HCT116 (cell line): ENCODE measurements at regions not wholly inside any gene's neighbourhood (a gene's known extent, or its start where the extent isn't known, plus 50 kb on each side); places are given as distances from the start of the nearest gene placed in this dataset.

Experiments
- ATAC-seq: fragments of 200-7000 bp; cut with Tn5 transposase; 2 replicates; pipeline ENCODE4 v1.9.1; 2020; ENCODE audit warnings: mild to moderate bottlenecking, moderate library complexity
- BruUV-seq: library from RNA; stranded (reverse); fragments of 400-500 nt; replicated peaks from 2 replicates; lab custom pipeline; 2021; lab: Mats Ljungman, UMichigan
- CTCF ChIA-PET: fragments of 300-600 bp; sonication (Branson Sonifier 250); formaldehyde crosslinking; loops from one replicate; lab custom pipeline; 2021; ENCODE audit warnings: antibody characterized with exemption; lab: Charles Lee
- POLR2A ChIA-PET: fragments of 300-600, 350-600 bp; sonication (Branson Sonifier 250); formaldehyde crosslinking; loops from one replicate; lab custom pipeline; 2021; ENCODE audit warnings: antibody characterized with exemption; lab: Charles Lee
- RAD21 ChIA-PET, 2 experiments: fragments of 300-600 bp; sonication (Branson Sonifier 250); formaldehyde crosslinking; loops; one replicate each; lab custom pipeline; 2023; ENCODE audit warnings: low total read pairs in 2 of 2; ENCODE audit not compliant: uncharacterized antibody in 2 of 2, unreplicated experiment in 2 of 2, low non-redundant PET in 1 of 2; lab: Charles Lee
- DNase-seq: peaks from one replicate; pipeline ENCODE4 v3.0.0-alpha.2; 2010; ENCODE audit warnings: low read depth, low spot score
- H2AFZ ChIP-seq: fragments of 200-600 bp; shearing (Covaris generic), sonication (generic); 2 replicates; pipeline ENCODE4 v1.6.1; 2017; ENCODE audit warnings: low read depth, mixed run types, mixed read lengths, antibody characterized with exemption, low read length; ENCODE audit not compliant: poor library complexity, severe bottlenecking
- H3K27ac ChIP-seq: 2 replicates; pipeline ENCODE4 v1.5.1; 2012; ENCODE audit warnings: low read depth, low read length
- H3K27me3 ChIP-seq: fragments of 200-600 bp; sonication (generic); 2 replicates; pipeline ENCODE4 v1.6.1; 2016; ENCODE audit warnings: mixed run types, low read length, mixed read lengths; ENCODE audit not compliant: insufficient read depth
- H3K36me3 ChIP-seq, 2 experiments: fragments of 200-500 bp in 1 of 2; fragments of 200-600 bp in 1 of 2; sonication (Bioruptor generic) in 1 of 2; sonication (generic) in 1 of 2; 2 replicates each; pipeline versions ENCODE4 v1.5.1 to v1.6.1; 2014 to 2016; ENCODE audit warnings: low read length in 2 of 2, inconsistent platforms in 1 of 2, mixed read lengths in 1 of 2, mixed run types in 1 of 2; ENCODE audit not compliant: insufficient read depth in 2 of 2, control insufficient read depth in 1 of 2
- H3K4me1 ChIP-seq, 2 experiments: fragments of 200-600 bp in 1 of 2; sonication (generic) in 1 of 2; 2 replicates each; pipeline versions ENCODE4 v1.5.1 to v1.6.1; 2012 to 2017; ENCODE audit warnings: low read length in 2 of 2, inconsistent platforms in 1 of 2, mild to moderate bottlenecking in 1 of 2, mixed read lengths in 1 of 2, mixed run types in 1 of 2, moderate library complexity in 1 of 2; ENCODE audit not compliant: insufficient read depth in 2 of 2, control insufficient read depth in 1 of 2
- H3K4me2 ChIP-seq: fragments of 200-600 bp; sonication (generic); 2 replicates; pipeline ENCODE4 v1.6.1; 2017; ENCODE audit warnings: mixed run types, low read length, mixed read lengths
- H3K4me3 ChIP-seq, 2 experiments: fragments of 200-600 bp in 1 of 2; sonication (generic) in 1 of 2; replicated peaks in 1 of 2; 2 replicates each; pipeline ENCODE4 v1.5.1; 2011 to 2016; ENCODE audit warnings: low read length in 2 of 2, control low read depth in 1 of 2, low read depth in 1 of 2, mild to moderate bottlenecking in 1 of 2, mixed read lengths in 1 of 2, mixed run types in 1 of 2
- H3K79me2 ChIP-seq: fragments of 200-600 bp; sonication (generic); 2 replicates; pipeline ENCODE4 v1.6.1; 2017; ENCODE audit warnings: mild to moderate bottlenecking, mixed run types, low read length, moderate library complexity, mixed read lengths; ENCODE audit not compliant: insufficient read depth
- H3K9ac ChIP-seq: fragments of 200-600 bp; sonication (generic); 2 replicates; pipeline ENCODE4 v1.6.1; 2016; ENCODE audit warnings: low read length, mixed read lengths
- H3K9me2 ChIP-seq: fragments of 200-600 bp; sonication (generic), shearing (Covaris generic); 2 replicates; pipeline ENCODE4 v1.6.1; 2017; ENCODE audit warnings: mixed run types, mild to moderate bottlenecking, moderate library complexity; ENCODE audit not compliant: insufficient read depth
- H3K9me3 ChIP-seq, 2 experiments: fragments of 200-500 bp in 1 of 2; fragments of 200-600 bp in 1 of 2; sonication (Bioruptor generic) in 1 of 2; sonication (generic) in 1 of 2; 2 replicates each; pipeline ENCODE4 v1.6.1; 2014 to 2017; ENCODE audit warnings: low read length in 2 of 2, mixed read lengths in 2 of 2, inconsistent platforms in 1 of 2, low read depth in 1 of 2, mild to moderate bottlenecking in 1 of 2, mixed run types in 1 of 2, moderate library complexity in 1 of 2; ENCODE audit not compliant: control insufficient read depth in 1 of 2, insufficient read depth in 1 of 2
- H4K20me1 ChIP-seq: fragments of 200-600 bp; sonication (generic), shearing (Covaris generic); 2 replicates; pipeline ENCODE4 v1.6.1; 2017; ENCODE audit warnings: mixed run types, mild to moderate bottlenecking, moderate library complexity; ENCODE audit not compliant: insufficient read depth
- CBX3 ChIP-seq: IDR thresholded peaks from 2 replicates; pipeline ENCODE4 v1.6.1; 2012; ENCODE audit warnings: low read depth
- ELF1 ChIP-seq: IDR thresholded peaks from 2 replicates; pipeline ENCODE4 v1.6.1; 2012; ENCODE audit warnings: low read depth, borderline replicate concordance
- EZH2phosphoT487 ChIP-seq: fragments of 200-600 bp; IDR thresholded peaks from 2 replicates; pipeline ENCODE4 v1.6.1; 2018; ENCODE audit warnings: antibody characterized with exemption, borderline replicate concordance
- FOSL1 ChIP-seq: IDR thresholded peaks from 2 replicates; pipeline ENCODE4 v1.6.1; 2012; ENCODE audit warnings: low read depth
- JUND ChIP-seq: IDR thresholded peaks from 2 replicates; pipeline ENCODE4 v1.6.1; 2012
- SIN3A ChIP-seq: IDR thresholded peaks from 2 replicates; pipeline ENCODE4 v1.6.1; 2012; ENCODE audit warnings: low read depth
- SP1 ChIP-seq: IDR thresholded peaks from 2 replicates; pipeline ENCODE4 v1.6.1; 2012; ENCODE audit warnings: low read depth
- SRF ChIP-seq: IDR thresholded peaks from 2 replicates; pipeline ENCODE4 v1.6.1; 2012; ENCODE audit warnings: low read depth
- ZBTB33 ChIP-seq: IDR thresholded peaks from 2 replicates; pipeline ENCODE4 v1.6.1; 2011; ENCODE audit warnings: mild to moderate bottlenecking, low read length, moderate library complexity; ENCODE audit not compliant: insufficient replicate concordance; ENCODE audit errors: extremely low read depth
- ZFX ChIP-seq: fragments of 450-650 bp; IDR thresholded peaks from 2 replicates; pipeline ENCODE4 v1.6.1; 2017
- intact Hi-C: fragments of 100-400 bp; cut with micrococcal nuclease; formaldehyde crosslinking; loops from 2 replicates; pipeline ENCODE4 v1.10.0; 2022
- TF ChIP-seq, protein P1 (sequence below): IDR thresholded peaks from 2 replicates; pipeline ENCODE4 v1.6.1; 2012

- TF ChIP-seq SIN3A, result no peak
- TF ChIP-seq ELF1, result no peak
- TF ChIP-seq, all 23 proteins: peak for 0
These were observed 71.4 kb upstream of the FLT1 start (continued) for GRCh38 chr13:28566283-28566682.

DNA sequence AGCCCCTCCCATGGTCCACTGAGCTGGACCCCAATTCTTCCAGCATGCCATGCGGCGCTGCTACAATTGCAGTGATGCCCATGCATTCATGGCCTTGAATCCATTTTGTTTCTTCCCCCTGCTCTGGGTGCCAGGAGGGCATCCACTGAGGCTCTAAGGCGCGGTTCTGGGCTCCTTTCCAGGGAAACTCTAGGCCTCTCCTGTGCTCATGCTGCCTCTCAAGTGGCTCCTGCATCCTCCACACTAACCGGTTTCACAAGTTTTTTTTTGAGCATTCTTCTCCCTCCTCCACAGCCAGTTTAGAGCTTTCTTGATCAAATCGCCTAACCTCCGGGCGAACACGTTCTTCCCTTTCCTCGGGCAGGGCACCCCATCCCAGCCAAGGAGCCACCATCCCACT, 69.1 kb upstream of the FLT1 start:
- no TSS peak for BruUV-seq
- RAD21 ChIA-PET, result no interaction called here
- POLR2A ChIA-PET, result no interaction called here
- H3K27me3 ChIP-seq, result no peaks in the 10 kb centered on the region
- H2AFZ ChIP-seq, result no peak overlapping the region
- H3K27ac ChIP-seq, result no peak overlapping the region
- no peak overlapping the region for H3K9ac ChIP-seq
- peak overlapping the region; percentile 17; the same call in 1 of the 2 replicates for H3K4me2 ChIP-seq
- H3K9me2 ChIP-seq, result no peaks in the 10 kb centered on the region
- no peaks in the 10 kb centered on the region for H3K36me3 ChIP-seq
- H3K4me1 ChIP-seq, result peaks cover 11 to 12% of the 10 kb centered on the region in 2 experiments; a peak in 3 of 4 replicates
- ATAC-seq (peak; percentile 58; the same call in 1 of the 2 replicates), DNase-seq (no peak)
- H3K4me3 ChIP-seq, result no peak overlapping the region
- intact Hi-C loops, result no loop called here
- H3K79me2 ChIP-seq, result no peaks in the 10 kb centered on the region
- CTCF ChIA-PET, result no interaction called here
- no peaks in the 10 kb centered on the region for H4K20me1 ChIP-seq
- no peak for TF ChIP-seq SRF
- TF ChIP-seq ZFX, result no peak
- no peak for TF ChIP-seq SP1
- TF ChIP-seq EZH2phosphoT487, result no peak
- TF ChIP-seq ELF1, result no peak
- no peak for TF ChIP-seq FOSL1
- TF ChIP-seq JUND, result no peak
- TF ChIP-seq, protein P1, sequence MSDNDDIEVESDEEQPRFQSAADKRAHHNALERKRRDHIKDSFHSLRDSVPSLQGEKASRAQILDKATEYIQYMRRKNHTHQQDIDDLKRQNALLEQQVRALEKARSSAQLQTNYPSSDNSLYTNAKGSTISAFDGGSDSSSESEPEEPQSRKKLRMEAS, result no peak
- TF ChIP-seq ZBTB33, result no peak
- no peak for TF ChIP-seq CBX3
- H3K9me3 ChIP-seq, result no peaks in the 10 kb centered on the region
